BJ (cell line): ENCODE measurements at regions not wholly inside any gene's neighbourhood (a gene's known extent, or its start where the extent isn't known, plus 50 kb on each side); places are given as distances from the start of the nearest gene placed in this dataset.

Experiments
- CTCF ChIA-PET: fragments of 350-600 bp; formaldehyde crosslinking; extraction: SDS; loops from one replicate; lab custom pipeline; 2021; ENCODE audit warnings: antibody characterized with exemption, inconsistent platforms; lab: Yijun Ruan, JAX
- POLR2A ChIA-PET: fragments of 300-600 bp; sonication (Branson Sonifier 250); formaldehyde crosslinking; extraction: SDS; loops from one replicate; lab custom pipeline; 2021; ENCODE audit warnings: antibody characterized with exemption; lab: Charles Lee
- DNase-seq: peaks from one replicate; pipeline ENCODE4 v3.0.0-alpha.2; 2011; ENCODE audit warnings: low read depth
- H3K27me3 ChIP-seq: 2 replicates; pipeline ENCODE4 v1.6.0; 2011; ENCODE audit warnings: low read length; ENCODE audit not compliant: control insufficient read depth, insufficient read depth
- H3K36me3 ChIP-seq: 2 replicates; pipeline ENCODE4 v1.5.1; 2011; ENCODE audit warnings: low read length; ENCODE audit not compliant: control insufficient read depth, insufficient read depth
- H3K4me3 ChIP-seq: 2 replicates; pipeline ENCODE4 v1.5.1; 2011; ENCODE audit warnings: low read depth, mild to moderate bottlenecking, control low read depth, low read length
- CTCF ChIP-seq: IDR thresholded peaks from 2 replicates; pipeline ENCODE4 v1.5.1; 2011; ENCODE audit warnings: low read depth, mild to moderate bottlenecking, control low read depth, inconsistent platforms, low read length, moderate library complexity; ENCODE audit not compliant: insufficient read depth

- ChIA-PET CTCF (no interaction called here), POLR2A (no interaction called here)
- H3K36me3 ChIP-seq, result no peaks in the 10 kb centered on the region
- no peak overlapping the region for H3K4me3 ChIP-seq
- no peak for TF ChIP-seq CTCF
- DNase-seq, result no peak
- no peaks in the 10 kb centered on the region for H3K27me3 ChIP-seq
Observed at GRCh38 chr7:85765698-85766298, 578.9 kb upstream of the SEMA3D start.

GRCh38 chr7:85764034-85764433, 577.2 kb upstream of the SEMA3D start:
- no peaks in the 10 kb centered on the region for H3K27me3 ChIP-seq
- DNase-seq, result no peak
- POLR2A ChIA-PET, result no interaction called here
- CTCF ChIA-PET, result interaction anchor here (1.4 kb wide), 1 partner anchor 14 kb away, joined by 3 read pairs; no protein-coding TSS in a partner anchor
- H3K4me3 ChIP-seq, result no peak overlapping the region
- TF ChIP-seq CTCF, result no peak
- no peaks in the 10 kb centered on the region for H3K36me3 ChIP-seq

GRCh38 chr7:85757348-85757747, 570.5 kb upstream of the SEMA3D start:
- TF ChIP-seq CTCF, result no peak
- H3K4me3 ChIP-seq, result no peak overlapping the region
- CTCF ChIA-PET, result no interaction called here
- no peaks in the 10 kb centered on the region for H3K36me3 ChIP-seq
- no peak for DNase-seq
- POLR2A ChIA-PET, result no interaction called here
- H3K27me3 ChIP-seq, result peaks cover under 1% of the 10 kb centered on the region; the same call in 1 of the 2 replicates

- POLR2A ChIA-PET, result no interaction called here
- CTCF ChIA-PET, result interaction anchor here (0.7 to 3.2 kb wide), 12 partner anchors 12 to 1813 kb away, joined by 3 to 17 read pairs (median 4); no protein-coding TSS in a partner anchor
- peak; percentile 80 for TF ChIP-seq CTCF
- H3K27me3 ChIP-seq, result peaks cover 1% of the 10 kb centered on the region; the same call in 1 of the 2 replicates
- DNase-seq, result no peak
- H3K4me3 ChIP-seq, result no peak overlapping the region
- H3K36me3 ChIP-seq, result no peaks in the 10 kb centered on the region
Observed at GRCh38 chr7:85750454-85750949, 563.6 kb upstream of the SEMA3D start.

- peaks cover 1% of the 10 kb centered on the region; the same call in 1 of the 2 replicates for H3K27me3 ChIP-seq
- ChIA-PET CTCF (interaction anchor here (0.6 to 3.2 kb wide), 17 partner anchors 10 to 721 kb away, joined by 3 to 17 read pairs (median 3); partner anchors contain the start of gene SEMA3D), POLR2A (no interaction called here)
- H3K36me3 ChIP-seq, result no peaks in the 10 kb centered on the region
- no peak for DNase-seq
- TF ChIP-seq CTCF, result no peak
- no peak overlapping the region for H3K4me3 ChIP-seq
Observed at GRCh38 chr7:85749696-85750453, 563.0 kb upstream of the SEMA3D start.
